GM21619 (cell line): ENCODE measurements at regions not wholly inside any gene's neighbourhood (a gene's known extent, or its start where the extent isn't known, plus 50 kb on each side); places are given as distances from the start of the nearest gene placed in this dataset.
"Not testable (repeated sequence)": the region's sequence is repeated elsewhere in the genome, so short reads cannot be mapped to it uniquely, and the experiment has no call there.

Experiments
- ATAC-seq: cut with Tn5 transposase; IDR thresholded peaks from one replicate; pipeline ENCODE4 v1.9.1; 2021; ENCODE audit not compliant: unreplicated experiment

- peak; percentile 86 for ATAC-seq
Measured at GRCh38 chr15:69755551-69756310, 303.1 kb downstream of the RPLP1 start.

GRCh38 chr15:69756440-69756839, 303.8 kb downstream of the RPLP1 start:
- ATAC-seq, result no peak

- no peak for ATAC-seq
Measured at GRCh38 chr15:69757186-69757585, 304.6 kb downstream of the RPLP1 start.

- no peak for ATAC-seq
Measured at GRCh38 chr15:69758291-69758771, 305.7 kb downstream of the RPLP1 start.

DNA sequence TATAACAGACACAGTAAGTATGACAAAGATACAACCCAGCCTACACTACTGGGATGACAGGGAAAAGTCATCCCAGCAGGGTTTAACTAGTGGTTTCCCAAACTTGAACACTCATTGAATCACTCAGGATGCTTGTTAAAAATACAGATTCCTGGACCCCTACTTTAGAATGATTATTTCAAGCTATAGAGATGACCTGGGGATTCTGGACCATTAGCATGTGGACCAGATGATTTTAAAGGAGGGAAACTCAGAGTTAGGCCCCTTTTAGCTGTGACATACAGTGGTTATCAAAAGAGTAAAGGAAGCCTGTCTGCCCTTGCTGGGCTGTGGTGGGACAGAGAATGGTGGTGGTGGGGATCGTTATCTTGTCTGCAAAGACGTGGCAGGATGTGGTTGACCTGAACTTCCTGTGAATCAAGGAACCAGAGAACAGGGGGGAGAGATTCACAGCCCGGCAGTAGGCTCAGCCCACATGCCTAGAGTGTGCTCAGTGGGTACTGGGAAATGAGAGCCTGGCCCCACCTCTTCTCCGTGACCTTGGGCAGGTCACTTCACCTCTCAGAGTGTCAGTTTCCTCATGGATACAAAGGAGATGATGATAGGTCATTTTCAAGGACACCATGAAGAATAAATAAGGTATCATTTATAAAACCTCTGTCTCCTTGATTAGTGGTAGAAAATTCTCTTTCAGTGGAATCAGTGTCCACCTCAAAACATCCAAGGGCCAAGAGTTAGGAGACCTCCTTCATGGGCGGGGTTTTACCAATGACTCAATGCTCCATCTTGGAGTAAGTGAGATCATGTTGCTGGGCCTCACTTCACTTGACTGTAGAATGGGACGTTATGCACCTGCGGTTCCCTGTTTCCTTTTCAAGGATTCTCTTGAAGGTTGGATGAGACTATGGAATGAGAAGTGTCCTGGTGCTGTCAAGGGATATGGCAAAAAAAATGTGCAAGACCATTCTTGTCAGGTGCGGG, 306.5 kb downstream of the RPLP1 start:
- ATAC-seq, result no peak

DNA sequence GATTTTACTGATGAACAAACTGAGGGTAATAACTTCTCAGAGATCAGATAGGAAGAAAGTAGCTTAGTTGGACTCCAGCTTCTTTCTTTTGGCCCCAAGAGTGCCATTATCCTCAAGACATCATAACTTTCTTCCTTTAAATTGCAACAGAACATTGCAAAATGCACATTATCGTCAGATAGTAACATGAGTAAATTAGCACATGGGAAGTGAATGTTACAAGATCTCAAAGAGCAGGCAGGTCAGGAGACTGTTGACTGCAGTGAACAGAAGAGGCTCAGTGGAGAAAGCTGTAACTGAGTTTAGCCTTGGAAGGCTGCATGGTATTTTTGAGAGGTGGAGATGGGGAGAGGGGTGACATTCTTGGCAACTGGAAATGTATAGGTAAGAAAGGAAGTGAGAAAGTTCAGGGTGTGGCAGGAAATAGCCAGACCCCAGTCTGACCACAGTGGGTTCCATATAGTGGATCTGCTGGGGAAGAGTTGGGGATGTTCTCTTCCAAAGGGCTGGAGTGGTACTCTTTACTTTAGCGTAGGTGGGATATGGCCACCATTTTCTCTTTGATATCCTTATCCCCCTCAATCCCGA, 307.7 kb downstream of the RPLP1 start:
- no peak for ATAC-seq

DNA sequence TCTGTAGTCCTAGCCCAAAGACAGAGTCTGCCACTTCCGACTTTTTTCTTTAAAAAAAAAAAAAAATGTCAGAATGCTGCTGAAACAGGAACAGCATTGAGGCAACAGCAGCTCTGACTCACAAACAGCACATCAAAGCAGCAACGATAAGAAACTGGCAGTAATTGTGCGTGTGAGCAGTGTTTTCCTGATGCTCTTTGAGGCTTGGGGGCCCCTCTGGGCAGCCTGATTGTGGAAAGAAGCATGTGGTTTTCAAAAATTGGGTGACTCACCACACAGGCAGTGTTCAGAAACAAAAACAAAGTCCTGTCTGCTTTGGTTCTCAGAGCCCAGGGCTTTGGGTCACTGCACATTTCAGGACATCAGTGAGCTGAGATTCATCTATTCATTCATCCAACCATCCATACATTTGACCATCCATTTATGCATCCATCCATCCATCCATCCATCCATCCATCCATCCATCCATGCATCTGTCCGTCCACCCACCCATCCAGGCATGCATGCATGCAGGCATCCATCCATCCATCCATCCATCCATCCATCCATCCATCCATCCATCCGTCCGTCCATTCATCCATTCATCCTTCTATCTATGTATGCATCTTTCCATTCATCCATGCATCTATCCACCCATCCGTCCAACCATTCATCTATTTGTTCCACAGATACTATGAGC, 308.4 kb downstream of the RPLP1 start:
- ATAC-seq, result peak; percentile 68

- no peak for ATAC-seq
Measured at GRCh38 chr15:69762373-69763148, 309.9 kb downstream of the RPLP1 start.

DNA sequence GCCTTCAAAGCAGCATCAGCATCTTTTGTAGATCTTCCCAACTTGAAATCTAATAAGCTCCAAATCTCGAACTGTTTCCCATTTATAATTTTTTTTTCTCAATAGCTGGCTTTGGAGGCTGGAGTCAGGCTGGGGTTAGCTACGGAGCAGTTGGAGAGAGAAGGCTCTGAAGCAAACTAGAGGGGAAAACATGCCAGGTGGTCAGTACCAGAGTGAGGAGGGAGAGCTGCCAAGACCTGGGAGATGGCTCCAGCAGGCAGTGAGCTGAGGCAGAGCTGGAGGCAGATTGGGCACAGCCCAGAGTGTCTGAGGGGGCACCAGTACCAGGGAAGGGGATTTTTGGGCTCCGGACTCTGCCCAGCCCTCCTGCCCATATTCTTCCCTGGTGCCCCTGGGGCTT, 311.2 kb downstream of the RPLP1 start:
- ATAC-seq, result no peak

DNA sequence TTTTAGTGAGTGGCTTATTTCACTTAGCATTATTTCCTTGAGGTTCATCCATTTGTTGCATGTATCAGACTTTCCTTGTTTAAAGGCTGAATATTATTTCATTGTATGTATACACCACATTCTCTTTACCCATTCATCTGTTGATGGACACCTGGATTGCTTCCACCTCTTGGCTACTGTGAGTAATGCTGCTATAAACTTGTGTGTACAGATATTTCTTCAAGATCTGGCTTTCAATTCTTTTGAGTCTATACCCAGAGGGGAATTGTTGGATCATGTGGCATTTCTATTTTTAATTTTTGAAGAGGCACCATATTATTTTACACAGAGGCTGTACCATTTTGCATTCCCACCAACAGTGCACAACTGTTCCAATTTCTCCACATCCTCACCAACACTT, 313.5 kb downstream of the RPLP1 start:
- no peak for ATAC-seq

DNA sequence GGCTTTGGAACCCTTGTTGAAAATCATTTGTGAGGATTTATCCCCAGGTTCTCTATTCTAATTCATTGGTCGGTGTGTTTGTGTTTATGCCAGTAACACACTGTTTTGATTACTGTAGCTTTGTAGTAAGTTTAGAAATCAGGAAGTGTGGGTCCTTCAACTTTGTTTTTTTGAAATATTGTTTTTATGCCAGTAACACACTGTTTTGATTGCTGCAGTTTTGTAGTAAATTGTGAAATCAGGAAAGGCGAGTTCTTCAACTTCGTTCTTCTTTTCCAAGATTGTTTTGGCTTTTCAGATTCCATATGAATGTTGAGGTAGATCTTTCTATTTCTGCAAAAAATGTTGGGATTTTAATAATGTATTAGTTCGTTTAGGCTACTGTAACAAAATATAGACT, 314.6 kb downstream of the RPLP1 start:
- no peak for ATAC-seq

GRCh38 chr15:69769336-69769735, 316.7 kb downstream of the RPLP1 start:
- ATAC-seq, result not testable (repeated sequence)

DNA sequence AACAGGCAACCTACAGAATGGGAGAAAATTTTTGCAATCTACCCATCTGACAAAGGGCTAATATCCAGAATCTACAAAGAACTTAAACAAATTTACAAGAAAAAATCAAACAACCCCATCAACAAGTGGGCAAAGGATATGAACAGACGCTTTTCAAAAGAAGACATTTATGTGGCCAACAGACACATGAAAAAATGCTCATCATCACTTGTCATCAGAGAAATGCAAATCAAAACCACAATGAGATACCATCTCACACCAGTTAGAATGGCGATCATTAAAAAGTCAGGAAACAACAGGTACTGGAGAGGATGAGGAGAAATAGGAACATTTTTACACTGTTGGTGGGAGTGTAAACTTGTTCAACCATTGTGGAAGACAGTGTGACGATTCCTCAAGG, 321.6 kb downstream of the RPLP1 start:
- ATAC-seq, result not testable (repeated sequence)

DNA sequence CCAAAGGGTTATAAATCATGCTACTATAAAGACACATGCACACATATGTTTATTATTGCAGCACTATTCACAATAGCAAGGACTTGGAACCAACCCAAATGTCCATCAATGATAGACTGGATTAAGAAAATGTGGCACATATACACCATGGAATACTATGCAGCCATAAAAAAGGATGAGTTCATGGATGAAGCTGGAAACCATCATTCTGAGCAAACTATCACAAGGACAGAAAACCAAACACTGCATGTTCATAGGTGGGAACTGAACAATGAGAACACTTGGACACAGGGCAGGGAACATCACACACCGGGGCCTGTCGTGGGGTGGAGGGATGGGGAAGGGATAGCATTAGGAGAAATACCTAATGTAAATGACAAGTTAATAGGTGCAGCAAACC, 322.1 kb downstream of the RPLP1 start:
- ATAC-seq, result not testable (repeated sequence)

GRCh38 chr15:69777356-69777755, 320.4 kb downstream of the TLE3 start:
- ATAC-seq, result no peak

- ATAC-seq, result no peak
Measured at GRCh38 chr15:69780374-69780773, 317.3 kb downstream of the TLE3 start.

GRCh38 chr15:69780981-69781380, 316.7 kb downstream of the TLE3 start:
- no peak for ATAC-seq

DNA sequence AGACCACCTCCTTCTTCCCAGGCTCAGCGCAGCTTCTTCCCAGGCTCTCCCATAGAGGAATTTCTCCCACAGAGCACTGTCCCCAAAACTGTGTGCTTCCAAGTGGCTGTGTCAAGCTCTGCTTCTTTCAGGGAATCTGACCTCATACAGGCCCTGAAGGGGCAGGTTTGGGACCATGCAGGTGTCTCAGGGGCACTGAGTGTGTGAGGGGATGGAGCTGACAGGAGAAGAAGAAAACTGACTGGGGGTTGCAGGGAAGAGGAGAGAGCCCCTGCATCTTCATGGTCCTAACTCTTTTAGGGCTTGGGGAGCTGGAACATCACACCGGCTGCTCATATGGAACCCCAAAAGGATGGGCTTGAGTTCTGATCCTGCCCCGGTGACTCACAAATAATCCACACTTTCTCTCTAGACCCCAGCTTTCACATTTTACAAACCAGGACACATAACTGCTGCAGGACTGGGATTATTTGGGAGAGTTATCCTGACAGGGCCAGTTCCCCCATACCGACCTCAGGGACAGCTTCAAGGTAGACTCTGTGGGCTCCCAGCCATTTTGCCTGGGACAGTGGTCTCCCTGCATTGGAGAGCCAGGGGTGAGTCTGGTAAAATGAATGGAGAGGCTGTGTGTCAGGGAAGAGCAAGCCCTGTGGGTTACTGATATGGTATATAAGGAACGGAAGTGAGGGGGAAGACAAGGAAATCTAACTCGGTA, 316.1 kb downstream of the TLE3 start:
- no peak for ATAC-seq

- no peak for ATAC-seq
Measured at GRCh38 chr15:69782139-69782658, 315.5 kb downstream of the TLE3 start.
